IPS DF 6.9 (cell line): ENCODE measurements at regions not wholly inside any gene's neighbourhood (a gene's known extent, or its start where the extent isn't known, plus 50 kb on each side); places are given as distances from the start of the nearest gene placed in this dataset.
"Not testable (repeated sequence)": the region's sequence is repeated elsewhere in the genome, so short reads cannot be mapped to it uniquely, and the experiment has no call there.

Source experiments
- DNase-seq: peaks from one replicate; pipeline ENCODE4 v3.0.0-alpha.2; 2013; ENCODE audit warnings: low read depth, low spot score
- H3K27ac ChIP-seq: one replicate; pipeline ENCODE4 v1.5.1; 2013; ENCODE audit warnings: low read length, control low read depth
- H3K27me3 ChIP-seq: 2 replicates; pipeline ENCODE4 v1.6.1; 2013; ENCODE audit warnings: mild to moderate bottlenecking, low read length; ENCODE audit not compliant: control insufficient read depth, insufficient read depth
- H3K36me3 ChIP-seq: 2 replicates; pipeline ENCODE4 v1.6.1; 2013; ENCODE audit warnings: low read length; ENCODE audit not compliant: control insufficient read depth, insufficient read depth
- H3K4me1 ChIP-seq: 2 replicates; pipeline ENCODE4 v1.6.1; 2013; ENCODE audit warnings: low read length; ENCODE audit not compliant: control insufficient read depth, insufficient read depth
- H3K4me3 ChIP-seq: 2 replicates; pipeline ENCODE4 v1.5.1; 2013; ENCODE audit warnings: mild to moderate bottlenecking, low read length
- H3K9me3 ChIP-seq: 2 replicates; pipeline ENCODE4 v1.6.1; 2013; ENCODE audit warnings: low read length, inconsistent platforms; ENCODE audit not compliant: control insufficient read depth, insufficient read depth
- WGBS: extraction: QIAGEN DNeasy Blood & Tissue Kit; methylation state at CpG from one replicate; pipeline ENCODE4 v1.1.7; 2013; ENCODE audit warnings: mixed read lengths, missing lambda C conversion rate; ENCODE audit not compliant: insufficient read length, insufficient coverage; 5-methylcytosine and 5-hydroxymethylcytosine counted together

DNA sequence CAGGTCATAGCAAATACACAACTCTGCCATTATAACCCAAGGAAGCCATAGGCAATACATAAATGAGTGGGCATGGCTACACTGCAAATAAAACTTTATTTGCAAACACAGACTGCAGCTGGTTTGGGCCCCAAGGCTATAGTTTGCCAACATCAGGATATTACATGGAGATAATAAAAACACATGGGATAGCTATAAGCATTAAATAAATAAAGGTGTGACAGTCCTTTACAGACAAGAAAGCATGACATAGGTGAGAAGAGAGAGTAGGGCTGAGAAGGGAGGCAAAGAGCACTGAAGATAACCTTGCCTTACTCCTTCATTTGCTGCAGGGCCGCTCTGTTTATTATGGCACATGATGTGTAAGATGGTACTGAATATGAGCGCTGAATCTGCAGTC is 135.1 kb upstream of the GHITM start:
- no peaks in the 10 kb centered on the region for H3K36me3 ChIP-seq
- no peak for DNase-seq
- WGBS: no CpG with 5 or more reads among the region's 2 CpGs
- H3K27ac ChIP-seq: no peak overlapping the region
- no peaks in the 10 kb centered on the region for H3K4me1 ChIP-seq
- no peaks in the 10 kb centered on the region for H3K27me3 ChIP-seq
- H3K9me3 ChIP-seq: no peaks in the 10 kb centered on the region
- H3K4me3 ChIP-seq: no peak overlapping the region

- H3K9me3 ChIP-seq: no peaks in the 10 kb centered on the region
- H3K36me3 ChIP-seq: no peaks in the 10 kb centered on the region
- H3K27me3 ChIP-seq: no peaks in the 10 kb centered on the region; the same call in 1 of the 2 replicates
- H3K27ac ChIP-seq: no peak overlapping the region
- H3K4me3 ChIP-seq: no peak overlapping the region
- DNase-seq: no peak
- H3K4me1 ChIP-seq: no peaks in the 10 kb centered on the region
- no CpG with 5 or more reads among the region's 3 CpGs for WGBS
Observed at GRCh38 chr10:84005403-84005802, 133.9 kb upstream of the GHITM start.

- no peak overlapping the region for H3K4me3 ChIP-seq
- no peaks in the 10 kb centered on the region for H3K9me3 ChIP-seq
- WGBS: no CpG with 5 or more reads among the region's 5 CpGs
- DNase-seq: no peak
- no peaks in the 10 kb centered on the region; the same call in 1 of the 2 replicates for H3K27me3 ChIP-seq
- H3K27ac ChIP-seq: no peak overlapping the region
- no peaks in the 10 kb centered on the region for H3K4me1 ChIP-seq
- no peaks in the 10 kb centered on the region for H3K36me3 ChIP-seq
Observed at GRCh38 chr10:84007482-84007881, 131.8 kb upstream of the GHITM start.

DNA sequence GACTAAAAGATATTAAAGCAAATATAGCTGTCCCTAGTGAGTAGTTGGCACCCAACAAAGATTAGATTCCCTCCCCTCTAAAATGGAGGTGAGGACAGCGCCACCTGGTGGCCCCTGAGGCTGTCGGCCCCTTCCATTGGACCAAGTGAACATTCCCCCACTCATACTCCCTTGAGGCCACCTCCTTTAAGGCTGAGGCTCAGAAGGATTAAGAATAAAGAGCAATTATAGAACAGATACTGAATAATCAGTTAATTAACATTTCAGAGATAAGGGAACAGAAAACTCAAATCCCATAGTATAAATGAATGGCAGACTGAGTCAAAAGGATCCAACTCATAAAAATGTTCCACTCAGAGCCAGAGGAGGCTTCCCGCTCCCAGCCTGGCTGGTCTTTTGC is 130.4 kb upstream of the GHITM start:
- Histone ChIP-seq H3K27me3 (no peaks in the 10 kb centered on the region; the same call in 1 of the 2 replicates), H3K4me3 (no peak overlapping the region), H3K36me3 (no peaks in the 10 kb centered on the region), H3K4me1 (no peaks in the 10 kb centered on the region), H3K27ac (no peak overlapping the region), H3K9me3 (no peaks in the 10 kb centered on the region)
- WGBS: no CpG with 5 or more reads among the region's 3 CpGs
- peak; percentile 27 for DNase-seq

- no peaks in the 10 kb centered on the region for H3K36me3 ChIP-seq
- H3K4me1 ChIP-seq: no peaks in the 10 kb centered on the region
- H3K9me3 ChIP-seq: no peaks in the 10 kb centered on the region
- WGBS: no CpG with 5 or more reads among the region's 2 CpGs
- no peak overlapping the region for H3K4me3 ChIP-seq
- H3K27me3 ChIP-seq: no peaks in the 10 kb centered on the region; the same call in 1 of the 2 replicates
- no peak for DNase-seq
- no peak overlapping the region for H3K27ac ChIP-seq
Observed at GRCh38 chr10:84012431-84012830, 126.9 kb upstream of the GHITM start.

GRCh38 chr10:84012831-84013458 is 126.4 kb upstream of the GHITM start:
- Histone ChIP-seq H3K27me3 (no peaks in the 10 kb centered on the region; the same call in 1 of the 2 replicates), H3K36me3 (no peaks in the 10 kb centered on the region), H3K4me3 (no peak overlapping the region), H3K9me3 (no peaks in the 10 kb centered on the region), H3K27ac (no peak overlapping the region), H3K4me1 (no peaks in the 10 kb centered on the region)
- WGBS: no CpG with 5 or more reads among the region's 2 CpGs
- DNase-seq: no peak

DNA sequence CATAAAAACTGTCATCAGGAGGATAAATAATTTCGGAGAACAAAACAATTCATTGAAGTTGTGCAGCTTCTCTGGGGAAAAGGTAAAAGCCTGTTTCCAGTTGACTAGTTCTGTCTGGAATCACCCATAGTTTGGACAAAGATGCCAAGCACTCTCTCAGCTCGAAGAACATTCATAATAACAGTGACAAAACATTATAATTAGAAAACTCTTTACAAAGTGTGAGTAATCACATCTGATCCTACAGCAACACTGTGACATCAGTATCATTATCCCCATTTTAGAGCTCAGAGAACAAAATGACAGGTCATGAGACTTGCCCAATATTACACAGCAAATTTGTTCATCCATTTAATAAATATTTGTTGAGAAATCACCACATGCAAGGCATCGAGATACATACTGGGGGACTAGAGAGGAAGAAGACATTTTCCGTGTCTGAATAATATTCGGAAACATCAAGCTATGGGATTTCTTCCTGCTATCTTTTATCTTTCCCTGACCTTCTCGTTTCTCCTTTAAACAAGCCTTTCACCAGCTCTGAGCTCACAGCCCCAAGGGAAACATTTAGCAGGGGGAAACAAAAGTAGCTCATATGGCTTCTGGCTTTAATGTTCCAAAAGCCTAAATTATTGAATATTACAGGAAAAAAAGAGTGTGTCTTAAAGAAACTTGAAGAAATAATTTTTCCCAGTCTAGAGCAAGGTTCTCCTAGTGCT is 123.3 kb upstream of the GHITM start:
- no peak overlapping the region for H3K4me3 ChIP-seq
- no peaks in the 10 kb centered on the region for H3K36me3 ChIP-seq
- no peaks in the 10 kb centered on the region for H3K4me1 ChIP-seq
- WGBS: no CpG with 5 or more reads among the region's 6 CpGs
- no peaks in the 10 kb centered on the region for H3K27me3 ChIP-seq
- no peak for DNase-seq
- H3K27ac ChIP-seq: no peak overlapping the region
- no peaks in the 10 kb centered on the region for H3K9me3 ChIP-seq

GRCh38 chr10:84018826-84019225 is 120.5 kb upstream of the GHITM start:
- H3K4me1 ChIP-seq: no peaks in the 10 kb centered on the region
- H3K9me3 ChIP-seq: no peaks in the 10 kb centered on the region
- no CpG with 5 or more reads among the region's 3 CpGs for whole genome bisulfite sequencing
- H3K36me3 ChIP-seq: no peaks in the 10 kb centered on the region
- no peak for DNase-seq
- H3K4me3 ChIP-seq: no peak overlapping the region
- H3K27me3 ChIP-seq: no peaks in the 10 kb centered on the region
- H3K27ac ChIP-seq: no peak overlapping the region

DNA sequence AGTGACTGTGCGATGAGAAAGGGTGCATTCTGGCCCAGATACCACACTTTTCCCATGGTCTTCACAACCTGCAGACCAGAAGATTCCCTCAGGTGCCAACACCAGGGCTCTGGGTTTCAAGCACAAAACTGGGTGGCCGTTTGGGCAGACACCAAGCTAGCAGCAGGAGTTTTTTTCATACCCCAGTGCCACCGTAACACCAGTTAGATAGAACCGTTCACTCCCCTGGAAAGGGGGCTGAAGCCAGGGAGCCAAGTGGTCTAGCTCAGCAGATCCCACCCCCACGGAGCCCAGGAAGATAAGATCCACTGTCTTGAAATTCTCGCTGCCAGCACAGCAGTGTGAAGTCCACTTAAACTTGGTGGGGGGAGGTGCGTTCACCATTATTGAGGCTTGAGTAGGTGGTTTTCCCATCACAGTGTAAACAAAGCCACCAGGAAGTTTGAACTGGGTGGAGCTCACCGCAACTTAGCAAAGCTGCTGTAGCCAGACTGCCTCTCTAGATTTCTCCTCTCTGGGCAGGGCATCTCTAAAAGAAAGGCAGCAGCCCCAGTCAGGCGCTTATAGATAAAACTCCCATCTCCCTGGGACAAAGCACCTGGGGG is 119.4 kb upstream of the GHITM start:
- not testable (repeated sequence) for H3K9me3 ChIP-seq, H3K4me1 ChIP-seq, H3K36me3 ChIP-seq, H3K4me3 ChIP-seq, H3K27me3 ChIP-seq, DNase-seq, H3K27ac ChIP-seq
- WGBS: no CpG with 5 or more reads among the region's 9 CpGs

DNA sequence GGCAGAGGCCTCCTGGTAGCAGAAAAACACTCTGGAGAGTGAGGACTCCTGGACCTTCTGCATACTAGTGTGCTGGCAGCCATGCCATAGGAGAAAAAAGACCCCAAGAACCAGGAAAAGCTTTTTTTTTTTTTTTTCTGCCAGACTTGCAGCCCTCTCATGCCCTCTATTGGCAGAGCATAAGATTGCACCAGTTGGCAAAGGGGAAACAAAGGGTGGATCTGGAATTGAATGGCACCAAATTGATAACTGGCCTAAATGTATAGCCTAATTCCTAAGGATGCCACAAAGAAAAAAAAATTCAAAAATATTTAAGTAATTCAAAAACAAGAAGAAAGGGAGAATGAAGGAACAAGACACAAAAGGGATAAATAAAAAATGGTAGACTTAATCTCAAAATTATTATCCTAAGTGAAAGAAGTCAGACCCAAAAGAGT is 112.5 kb upstream of the GHITM start:
- H3K9me3 ChIP-seq: no peaks in the 10 kb centered on the region
- peaks cover 1% of the 10 kb centered on the region; the same call in 1 of the 2 replicates for H3K4me1 ChIP-seq
- peak; percentile 7 for DNase-seq
- no peaks in the 10 kb centered on the region for H3K36me3 ChIP-seq
- no peak overlapping the region for H3K4me3 ChIP-seq
- H3K27me3 ChIP-seq: no peaks in the 10 kb centered on the region
- H3K27ac ChIP-seq: no peak overlapping the region
